Posterior cingulate gyrus (tissue), 11 donors: ENCODE measurements at regions not wholly inside any gene's neighbourhood (a gene's known extent, or its start where the extent isn't known, plus 50 kb on each side); places are given as distances from the start of the nearest gene placed in this dataset.

Source experiments
- DNase-seq, 10 donors: peaks; one replicate each; pipeline versions ENCODE4 v3.0.0 to v3.0.0-alpha.2; 2020 to 2021; ENCODE audit warnings: mixed read lengths in 3 of 10
- intact Hi-C: fragments of 100-400 bp; cut with DNase I; formaldehyde crosslinking; loops from one replicate; pipeline ENCODE4 v1.15.1; 2023

DNA sequence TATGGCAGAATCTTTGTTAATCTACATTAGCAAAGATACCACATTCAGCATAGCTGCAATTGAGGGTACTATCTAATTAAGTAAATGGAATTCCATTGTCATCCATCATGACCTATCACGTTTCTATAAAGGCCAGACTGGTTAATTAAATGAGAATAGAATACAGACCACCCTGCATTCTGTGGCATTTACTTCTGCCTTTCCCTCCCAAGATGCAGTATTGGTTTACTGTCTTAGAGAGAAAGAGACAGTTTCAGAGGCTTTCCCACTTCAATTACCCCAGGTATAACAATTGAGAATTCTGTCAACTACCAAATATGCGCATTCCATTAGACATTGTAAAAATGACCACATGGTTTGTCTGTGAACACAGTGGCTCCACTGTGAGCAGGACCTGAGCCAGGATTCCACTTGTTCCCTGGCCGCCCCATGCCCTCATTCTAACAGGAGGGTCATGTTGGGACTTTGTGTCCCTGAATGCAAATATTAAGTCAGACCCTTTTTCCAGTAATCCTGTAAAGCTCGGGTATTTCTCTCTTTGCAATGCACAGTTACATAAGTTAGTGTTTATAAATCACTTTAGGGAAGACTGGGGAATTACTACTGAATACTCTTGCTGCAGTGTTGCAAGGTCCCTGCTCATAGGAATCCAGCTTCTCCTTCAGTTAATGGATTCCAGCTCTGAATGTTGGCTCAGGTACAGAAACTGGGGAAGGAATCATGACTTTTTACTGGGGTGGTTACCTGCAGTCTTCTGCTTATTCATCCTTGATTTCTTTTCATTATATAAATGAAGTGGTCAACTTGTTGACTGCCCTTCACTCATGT, 261.0 kb downstream of the PDGFC start:
- intact Hi-C loops, result no loop called here
- no peak for DNase-seq

DNA sequence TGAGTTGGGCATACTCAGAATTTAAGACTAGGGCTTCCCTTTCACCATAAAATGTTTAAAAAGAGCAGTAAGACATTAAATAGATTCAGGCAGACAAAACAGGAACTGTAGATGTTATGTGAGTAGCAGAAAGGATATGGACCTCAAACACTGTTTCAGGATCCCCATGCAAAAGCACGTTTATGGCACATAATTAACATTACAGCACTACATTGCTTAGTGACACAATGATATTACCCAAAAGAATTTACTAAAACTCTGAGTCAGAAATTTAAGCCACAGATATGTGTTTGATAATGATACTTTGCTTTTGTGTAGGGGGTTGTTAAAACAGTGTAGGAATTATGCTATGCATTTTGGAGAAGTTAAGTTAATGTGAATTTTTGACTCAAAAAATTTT, 266.3 kb downstream of the PDGFC start:
- intact Hi-C loops, result no loop called here
- no peak for DNase-seq

GRCh38 chr4:156695163-156695562, 276.4 kb downstream of the PDGFC start:
- intact Hi-C loops, result no loop called here

DNA sequence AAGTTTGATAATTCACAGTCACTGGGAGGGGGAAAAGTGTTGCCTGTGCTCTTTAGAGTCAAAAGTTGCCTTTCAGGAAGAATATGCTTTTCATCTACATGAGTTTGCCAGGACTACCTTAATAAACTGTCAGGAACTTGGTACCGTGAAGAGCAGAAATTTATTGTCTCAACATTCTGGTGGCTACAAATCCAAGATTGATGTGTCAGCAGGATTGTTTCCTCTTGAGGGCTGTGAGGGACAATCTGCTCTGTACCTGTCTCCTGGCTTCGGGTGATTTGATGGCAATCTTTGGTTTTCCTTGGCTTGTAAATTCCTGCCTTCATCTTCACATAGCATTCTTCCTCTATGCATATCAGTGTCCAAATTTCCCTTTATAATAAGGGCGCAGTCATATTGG, 277.2 kb downstream of the PDGFC start:
- intact Hi-C loops, result no loop called here

More at GRCh38 chr4:156695163-156695562, 276.4 kb downstream of the PDGFC start:
- peak in 7 of 10 donors; percentile 6 to 82 (median 27) for DNase-seq

GRCh38 chr4:156693557-156693956, 278.0 kb downstream of the PDGFC start:
- intact Hi-C loops, result no loop called here
- no peak for DNase-seq

More for the DNA sequence above, 277.2 kb downstream of the PDGFC start:
- DNase-seq, result no peak

GRCh38 chr4:156692016-156692415, 279.6 kb downstream of the PDGFC start:
- intact Hi-C loops, result no loop called here
- no peak for DNase-seq

DNA sequence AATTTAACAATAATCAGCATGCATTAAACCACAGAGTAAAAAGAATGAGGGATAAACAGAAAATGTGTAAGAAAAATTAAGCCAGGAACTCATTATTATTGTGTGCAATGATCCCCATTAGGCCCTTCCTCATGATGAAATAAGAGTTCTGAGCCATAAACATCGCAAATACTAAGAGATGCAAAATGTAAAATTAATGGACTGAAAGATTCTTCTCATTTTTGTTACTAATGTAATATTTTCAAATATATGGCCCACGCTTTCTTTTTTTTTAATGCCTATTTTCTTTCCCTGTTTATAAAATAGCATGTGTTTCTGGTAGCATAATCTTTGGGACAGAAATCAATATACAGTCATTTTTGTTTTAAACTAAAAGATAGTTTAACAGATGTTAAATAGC, 281.0 kb downstream of the PDGFC start:
- DNase-seq, result no peak
- intact Hi-C loops, result no loop called here

GRCh38 chr4:156686120-156686519, 285.5 kb downstream of the PDGFC start:
- intact Hi-C loops, result no loop called here
- no peak for DNase-seq

GRCh38 chr4:156685308-156685707, 286.3 kb downstream of the PDGFC start:
- DNase-seq, result no peak
- intact Hi-C loops, result no loop called here

- no peak for DNase-seq
- intact Hi-C loops, result no loop called here
Observed at GRCh38 chr4:156677656-156678055, 293.9 kb downstream of the PDGFC start.

GRCh38 chr4:156677131-156677531, 294.5 kb downstream of the PDGFC start:
- intact Hi-C loops, result no loop called here
- DNase-seq, result no peak

- intact Hi-C loops, result no loop called here
- no peak for DNase-seq
Observed at GRCh38 chr4:156676116-156676851, 295.3 kb downstream of the PDGFC start.

DNA sequence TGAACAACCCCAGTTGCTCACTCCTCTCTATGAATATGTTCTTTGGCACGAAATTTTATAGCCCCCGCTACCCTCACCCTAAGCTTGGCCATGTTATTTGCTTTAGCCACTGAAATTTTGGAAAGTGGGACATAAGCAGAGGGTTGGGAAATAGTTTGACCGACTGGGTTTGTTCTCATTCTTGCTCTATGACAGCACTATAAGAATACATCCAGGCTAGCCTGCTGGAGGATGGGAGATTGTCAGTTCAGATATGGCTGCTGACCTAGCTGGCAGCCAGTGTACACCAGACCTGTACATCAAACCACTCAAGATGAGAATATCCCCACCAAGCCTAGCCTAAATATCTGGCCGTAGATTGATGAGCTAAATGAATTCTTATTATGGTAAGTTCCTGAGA, 298.1 kb downstream of the PDGFC start:
- intact Hi-C loops, result no loop called here
- no peak for DNase-seq

DNA sequence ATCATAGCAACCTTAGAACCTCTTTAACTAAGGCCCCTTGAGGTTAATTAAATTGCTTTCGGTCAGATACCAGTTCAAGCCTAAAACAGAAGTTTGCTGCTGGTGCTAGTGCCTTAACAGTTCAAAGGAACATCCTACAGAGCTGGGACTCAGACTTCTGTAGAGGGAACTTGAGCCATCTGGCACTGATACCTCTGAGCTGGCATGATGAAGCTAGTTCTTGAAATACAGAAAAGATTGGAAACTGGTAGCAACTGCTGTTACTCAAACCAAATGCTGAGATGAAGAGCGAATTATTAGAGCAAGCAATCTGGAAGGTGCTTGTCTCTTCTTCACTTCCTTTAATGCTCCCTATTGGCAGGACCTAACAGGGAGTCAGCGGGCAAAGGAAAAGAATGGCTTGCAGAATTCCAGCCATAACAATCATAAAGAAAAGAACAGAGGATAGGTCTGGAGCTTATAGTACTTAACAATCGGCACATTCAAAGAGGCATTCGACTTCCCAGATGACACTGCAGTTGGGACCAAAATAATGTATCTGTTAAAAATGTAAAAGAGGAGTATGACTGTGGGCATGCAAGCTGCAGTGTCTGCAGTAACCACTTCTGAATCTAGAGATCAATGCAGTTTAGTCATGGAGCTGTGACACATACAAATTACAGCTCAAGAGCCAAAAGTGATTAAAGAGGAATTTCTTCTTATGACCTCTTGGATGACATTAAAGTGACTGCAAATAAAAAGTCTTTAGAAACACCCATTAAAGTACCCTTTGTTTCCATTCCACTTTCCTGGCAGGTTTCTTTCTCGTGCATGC, 298.9 kb downstream of the PDGFC start:
- intact Hi-C loops, result no loop called here
- DNase-seq, result peak in 3 of 10 donors; percentile 16 to 54 (median 26)

DNA sequence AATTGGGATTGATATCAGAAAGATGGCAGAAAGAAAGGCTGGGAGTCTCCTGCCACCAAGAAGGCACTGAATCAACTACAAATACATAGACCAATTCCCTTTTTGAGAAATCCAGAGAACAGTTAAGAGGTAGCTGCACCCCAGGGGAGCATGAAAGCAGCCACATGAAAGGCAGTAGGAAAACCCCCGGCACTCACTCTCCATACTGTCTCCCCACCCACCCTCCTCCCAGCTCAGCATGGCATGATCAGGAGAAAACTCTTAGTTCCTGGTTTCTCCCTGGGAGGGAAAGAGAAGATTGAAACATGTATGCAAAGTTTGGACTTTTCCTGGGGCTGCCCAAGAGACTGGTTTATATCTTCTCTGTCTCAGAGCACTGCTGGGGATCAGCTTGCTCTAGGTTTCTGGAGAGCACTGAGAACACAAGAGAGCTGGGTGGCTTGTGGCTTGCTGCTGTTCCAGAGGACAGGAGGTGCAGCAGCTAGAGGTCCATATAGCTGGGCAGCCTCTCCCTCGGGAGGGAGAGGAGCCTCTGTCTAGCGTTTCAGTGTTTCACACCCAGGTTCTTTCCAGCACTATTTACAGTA, 305.7 kb downstream of the PDGFC start:
- intact Hi-C loops, result no loop called here

DNA sequence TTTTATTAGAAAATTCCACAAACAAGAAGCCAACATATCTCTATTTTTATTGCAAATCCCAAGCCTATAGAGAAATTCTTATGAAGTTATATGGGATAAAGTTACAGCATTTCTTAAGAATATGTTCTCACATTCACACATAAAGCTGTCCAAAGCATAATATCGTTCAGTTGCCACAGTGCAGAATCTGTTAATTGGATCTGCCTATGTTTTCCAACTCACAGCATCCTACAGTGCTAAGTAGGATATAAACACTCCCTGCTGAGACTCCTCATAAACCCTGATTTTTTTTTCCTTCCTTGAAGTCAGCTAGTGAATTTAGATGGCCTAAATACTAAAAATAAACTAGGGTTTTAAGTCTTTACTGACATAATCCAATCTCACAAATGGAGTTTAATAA, 307.9 kb downstream of the PDGFC start:
- no peak for DNase-seq
- intact Hi-C loops, result no loop called here

More for the DNA sequence above, 305.7 kb downstream of the PDGFC start:
- DNase-seq, result no peak

- intact Hi-C loops, result no loop called here
- no peak for DNase-seq
Observed at GRCh38 chr4:156662921-156663320, 308.7 kb downstream of the PDGFC start.

DNA sequence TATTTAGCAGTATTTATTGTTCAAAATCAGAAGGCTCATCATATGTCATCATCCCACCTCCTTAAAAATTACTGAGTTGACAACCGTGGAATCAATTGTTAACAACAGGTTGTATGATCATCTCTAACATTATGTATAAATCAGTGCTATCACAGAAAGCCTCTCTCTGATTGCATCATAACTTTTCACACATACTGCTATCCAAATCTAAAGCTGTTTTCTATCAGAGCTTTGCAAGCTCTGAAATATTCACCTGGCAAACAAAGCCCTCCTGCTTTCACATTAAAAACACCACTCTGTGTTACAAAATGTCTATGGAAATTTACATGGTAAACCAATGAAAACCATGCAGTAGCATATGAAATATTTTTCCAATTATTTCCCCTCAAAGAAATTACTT, 310.0 kb downstream of the PDGFC start:
- DNase-seq, result no peak
- intact Hi-C loops, result no loop called here

DNA sequence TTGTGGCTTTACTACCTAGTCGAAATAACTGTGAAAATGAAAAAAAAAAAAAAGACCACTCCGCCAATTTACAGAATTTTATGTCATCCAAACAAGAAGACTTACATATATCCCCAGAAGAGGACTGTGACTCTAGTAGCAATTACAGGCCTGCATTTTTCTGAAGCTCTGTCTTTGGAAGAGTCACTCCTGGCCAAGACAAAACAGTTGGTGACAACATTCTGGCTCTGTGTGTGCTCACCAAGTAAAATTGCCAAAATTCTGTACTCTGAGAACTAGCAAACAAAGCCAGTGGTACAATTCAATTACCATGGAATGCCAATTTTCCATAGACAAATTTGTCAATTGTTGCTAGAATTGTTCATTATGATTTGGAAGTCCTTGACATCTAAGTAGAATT, 311.1 kb downstream of the PDGFC start:
- intact Hi-C loops, result no loop called here
- no peak for DNase-seq

GRCh38 chr4:156659983-156660382, 311.6 kb downstream of the PDGFC start:
- intact Hi-C loops, result no loop called here
- DNase-seq, result no peak

DNA sequence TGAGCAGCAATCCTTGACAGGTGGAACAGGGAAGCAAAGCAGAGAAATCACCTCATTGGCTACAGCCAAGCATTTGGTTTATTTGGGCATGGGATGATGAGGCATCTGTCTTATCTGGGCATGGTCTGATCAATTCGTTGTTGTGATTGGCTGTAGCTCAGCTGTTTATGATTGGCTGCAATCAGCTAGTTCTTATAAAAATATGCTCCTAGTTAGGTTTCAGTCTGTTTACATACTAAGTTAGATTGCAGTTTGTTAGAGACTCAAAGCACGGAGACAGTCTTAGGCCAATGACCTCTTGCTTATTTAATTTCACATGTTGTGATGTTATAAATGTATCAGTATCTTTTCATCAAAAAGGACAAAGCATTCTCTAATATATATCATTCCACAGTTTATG, 312.0 kb downstream of the PDGFC start:
- intact Hi-C loops, result no loop called here
- no peak for DNase-seq
